RWPE1 (cell line): ENCODE measurements at regions not wholly inside any gene's neighbourhood (a gene's known extent, or its start where the extent isn't known, plus 50 kb on each side); places are given as distances from the start of the nearest gene placed in this dataset.

Experiments
- CTCF ChIA-PET: fragments of 350-600 bp; sonication (Branson Sonifier 250); formaldehyde crosslinking; extraction: SDS; loops from one replicate; lab custom pipeline; 2021; lab: Yijun Ruan, JAX
- POLR2A ChIA-PET: fragments of 400-600 bp; formaldehyde crosslinking; extraction: SDS; loops from one replicate; lab custom pipeline; 2020; ENCODE audit warnings: antibody characterized with exemption; ENCODE audit not compliant: low non-redundant PET; lab: Yijun Ruan, JAX
- DNase-seq: peaks from one replicate; pipeline ENCODE4 v3.0.0; 2012; ENCODE audit warnings: low spot score
- H3K27ac ChIP-seq: fragments of 450-650 bp; 2 replicates; pipeline ENCODE4 v1.5.1; 2017
- TF ChIP-seq, protein P1 (sequence below): fragments of 450-650 bp; conservative IDR thresholded peaks from 2 replicates; pipeline ENCODE4 v1.5.1; 2017; ENCODE audit warnings: low read depth, mild to moderate bottlenecking

DNA sequence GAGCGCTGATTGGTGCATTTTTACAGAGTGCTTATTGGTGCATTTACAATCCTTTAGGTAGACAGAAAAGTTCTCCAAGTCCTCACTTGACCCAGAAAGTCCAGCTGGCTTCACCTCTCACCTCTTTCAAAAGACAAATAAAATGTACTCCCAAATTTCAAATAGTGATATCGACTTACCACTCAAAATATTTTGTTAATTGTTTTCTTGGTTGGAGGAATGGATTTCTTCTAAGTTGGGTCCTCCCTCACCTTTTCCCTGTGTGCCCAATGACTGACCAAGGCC, 338.4 kb upstream of the KLF3 start:
- TF ChIP-seq, protein P1, sequence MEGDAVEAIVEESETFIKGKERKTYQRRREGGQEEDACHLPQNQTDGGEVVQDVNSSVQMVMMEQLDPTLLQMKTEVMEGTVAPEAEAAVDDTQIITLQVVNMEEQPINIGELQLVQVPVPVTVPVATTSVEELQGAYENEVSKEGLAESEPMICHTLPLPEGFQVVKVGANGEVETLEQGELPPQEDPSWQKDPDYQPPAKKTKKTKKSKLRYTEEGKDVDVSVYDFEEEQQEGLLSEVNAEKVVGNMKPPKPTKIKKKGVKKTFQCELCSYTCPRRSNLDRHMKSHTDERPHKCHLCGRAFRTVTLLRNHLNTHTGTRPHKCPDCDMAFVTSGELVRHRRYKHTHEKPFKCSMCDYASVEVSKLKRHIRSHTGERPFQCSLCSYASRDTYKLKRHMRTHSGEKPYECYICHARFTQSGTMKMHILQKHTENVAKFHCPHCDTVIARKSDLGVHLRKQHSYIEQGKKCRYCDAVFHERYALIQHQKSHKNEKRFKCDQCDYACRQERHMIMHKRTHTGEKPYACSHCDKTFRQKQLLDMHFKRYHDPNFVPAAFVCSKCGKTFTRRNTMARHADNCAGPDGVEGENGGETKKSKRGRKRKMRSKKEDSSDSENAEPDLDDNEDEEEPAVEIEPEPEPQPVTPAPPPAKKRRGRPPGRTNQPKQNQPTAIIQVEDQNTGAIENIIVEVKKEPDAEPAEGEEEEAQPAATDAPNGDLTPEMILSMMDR, result no peak
- no peak overlapping the region for H3K27ac ChIP-seq
- CTCF ChIA-PET, result interaction anchor here (0.6 kb wide), 1 partner anchor 196 kb away, joined by 3 read pairs; no protein-coding TSS in a partner anchor
- no peak for DNase-seq
- POLR2A ChIA-PET, result no interaction called here

- H3K27ac ChIP-seq, result no peak overlapping the region
- TF ChIP-seq, protein P1, result no peak
- POLR2A ChIA-PET, result no interaction called here
- no peak for DNase-seq
- CTCF ChIA-PET, result no interaction called here
These were observed 337.5 kb upstream of the KLF3 start for GRCh38 chr4:38326499-38326898.

DNA sequence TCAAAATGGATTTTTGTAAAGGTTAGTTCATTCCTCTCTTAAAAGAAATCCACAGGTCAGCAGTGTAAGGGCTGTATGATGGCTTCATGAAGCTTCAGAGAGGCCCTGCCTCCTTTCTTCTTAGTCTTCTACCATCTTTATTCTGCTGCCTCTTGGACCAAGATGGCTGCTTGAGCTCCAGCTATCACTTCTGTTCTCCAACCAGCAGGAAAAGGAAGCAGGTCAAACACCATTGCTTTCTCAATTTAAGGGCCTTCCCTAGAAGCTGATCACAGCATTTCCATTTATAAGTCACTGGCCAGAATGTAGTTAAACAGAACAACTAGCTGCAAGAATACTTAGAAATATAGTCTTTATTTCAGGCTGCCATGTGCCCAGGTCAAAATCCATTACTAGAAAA, 336.8 kb upstream of the KLF3 start:
- no peak overlapping the region for H3K27ac ChIP-seq
- ChIA-PET CTCF (interaction anchor here (0.6 kb wide), 1 partner anchor 10 kb away, joined by 3 read pairs; no protein-coding TSS in a partner anchor), POLR2A (no interaction called here)
- DNase-seq, result no peak
- TF ChIP-seq, protein P1, result no peak

GRCh38 chr4:38328989-38329729, 334.8 kb upstream of the KLF3 start:
- TF ChIP-seq, protein P1, result no peak
- no peak for DNase-seq
- ChIA-PET POLR2A (no interaction called here), CTCF (interaction anchor here (1.3 kb wide), 1 partner anchor 10 kb away, joined by 3 read pairs; no protein-coding TSS in a partner anchor)
- H3K27ac ChIP-seq, result no peak overlapping the region

GRCh38 chr4:38330321-38330720, 333.7 kb upstream of the KLF3 start:
- ChIA-PET POLR2A (no interaction called here), CTCF (interaction anchor here (1.2 kb wide), 1 partner anchor 11 kb away, joined by 7 read pairs; no protein-coding TSS in a partner anchor)
- no peak for DNase-seq
- H3K27ac ChIP-seq, result no peak overlapping the region
- TF ChIP-seq, protein P1, result no peak

- no peak overlapping the region for H3K27ac ChIP-seq
- CTCF ChIA-PET, result interaction anchor here (1.2 kb wide), 1 partner anchor 11 kb away, joined by 7 read pairs; no protein-coding TSS in a partner anchor
- POLR2A ChIA-PET, result no interaction called here
- TF ChIP-seq, protein P1, result no peak
- no peak for DNase-seq
These were observed 333.1 kb upstream of the KLF3 start for GRCh38 chr4:38330936-38331335.
